HEK293 (cell line): ENCODE measurements at regions not wholly inside any gene's neighbourhood (a gene's known extent, or its start where the extent isn't known, plus 50 kb on each side); places are given as distances from the start of the nearest gene placed in this dataset.

ENCODE experiments used
- CTCF ChIA-PET: fragments of 350-600 bp; formaldehyde crosslinking; extraction: SDS; loops from one replicate; lab custom pipeline; 2021; ENCODE audit warnings: antibody characterized with exemption; lab: Yijun Ruan, JAX
- POLR2A ChIA-PET: fragments of 300-600 bp; formaldehyde crosslinking; extraction: SDS; loops from one replicate; lab custom pipeline; 2020; ENCODE audit warnings: antibody characterized with exemption, inconsistent platforms; lab: Yijun Ruan, JAX
- H3K27ac ChIP-seq: fragments of 200-500 bp; sonication (Bioruptor generic); 2 replicates; pipeline ENCODE4 v1.5.1; 2014; ENCODE audit warnings: low read depth, low read length, control low read depth, inconsistent platforms; ENCODE audit errors: extremely low read depth
- H3K36me3 ChIP-seq, 2 experiments: fragments of 200-500 bp in 1 of 2; sonication (Bioruptor generic) in 1 of 2; 1 replicate in 1 of 2; 2 replicates in 1 of 2; pipeline ENCODE4 v1.5.1; 2014 to 2017; ENCODE audit warnings: inconsistent platforms in 2 of 2, low read length in 2 of 2; ENCODE audit not compliant: control insufficient read depth in 2 of 2, insufficient read depth in 1 of 2
- H3K4me1 ChIP-seq: fragments of 200-500 bp; sonication (Bioruptor generic); 2 replicates; pipeline ENCODE4 v1.5.1; 2014; ENCODE audit warnings: mild to moderate bottlenecking, low read length, inconsistent platforms; ENCODE audit not compliant: control insufficient read depth, insufficient read depth
- H3K4me3 ChIP-seq: 2 replicates; pipeline ENCODE4 v1.5.1; 2011; ENCODE audit warnings: low read depth, mild to moderate bottlenecking, control low read depth, low read length, moderate library complexity
- H3K9me3 ChIP-seq: fragments of 200-500 bp; sonication (Bioruptor generic); 2 replicates; pipeline ENCODE4 v1.5.1; 2014; ENCODE audit warnings: low read depth, low read length, inconsistent platforms; ENCODE audit not compliant: control insufficient read depth, insufficient read depth
- GLIS1 ChIP-seq: fragments of 450-650 bp; formaldehyde crosslinking; IDR thresholded peaks from 2 replicates; pipeline ENCODE4 v1.5.1; 2016; ENCODE audit warnings: missing biosample characterization, missing genetic modification characterization
- PRDM1 ChIP-seq: fragments of 450-650 bp; formaldehyde crosslinking; IDR thresholded peaks from 2 replicates; pipeline ENCODE4; 2016; ENCODE audit warnings: missing biosample characterization, missing genetic modification characterization
- SP2 ChIP-seq: fragments of 450-650 bp; formaldehyde crosslinking; IDR thresholded peaks from 2 replicates; pipeline ENCODE4 v1.5.1; 2016; ENCODE audit warnings: missing biosample characterization, missing genetic modification characterization
- YY2 ChIP-seq: fragments of 450-650 bp; formaldehyde crosslinking; IDR thresholded peaks from 2 replicates; pipeline ENCODE4 v1.5.1; 2016; ENCODE audit warnings: missing biosample characterization, missing genetic modification characterization
- ZBTB1 ChIP-seq: fragments of 450-650 bp; formaldehyde crosslinking; IDR thresholded peaks from 2 replicates; pipeline ENCODE4 v1.5.1; 2016; ENCODE audit warnings: missing biosample characterization, missing genetic modification characterization
- ZBTB48 ChIP-seq: fragments of 450-650 bp; formaldehyde crosslinking; IDR thresholded peaks from 2 replicates; pipeline ENCODE4 v1.5.1; 2016; ENCODE audit warnings: missing biosample characterization, missing genetic modification characterization
- ZFP69B ChIP-seq: fragments of 450-650 bp; formaldehyde crosslinking; IDR thresholded peaks from 2 replicates; pipeline ENCODE4 v1.5.1; 2016; ENCODE audit warnings: missing biosample characterization, missing genetic modification characterization
- ZNF121 ChIP-seq: fragments of 450-650 bp; formaldehyde crosslinking; IDR thresholded peaks from 2 replicates; pipeline ENCODE4 v1.5.1; 2016; ENCODE audit warnings: missing biosample characterization, missing genetic modification characterization
- ZNF157 ChIP-seq: fragments of 450-650 bp; formaldehyde crosslinking; IDR thresholded peaks from 2 replicates; pipeline ENCODE4 v1.5.1; 2016; ENCODE audit warnings: missing biosample characterization, missing genetic modification characterization
- ZNF239 ChIP-seq: fragments of 450-650 bp; formaldehyde crosslinking; IDR thresholded peaks from 2 replicates; pipeline ENCODE4 v1.5.1; 2016; ENCODE audit warnings: missing biosample characterization, missing genetic modification characterization
- ZNF341 ChIP-seq: fragments of 450-650 bp; formaldehyde crosslinking; IDR thresholded peaks from 2 replicates; pipeline ENCODE4; 2016; ENCODE audit warnings: low read depth, missing biosample characterization, missing genetic modification characterization
- ZNF561 ChIP-seq: fragments of 450-650 bp; IDR thresholded peaks from 2 replicates; pipeline ENCODE4 v1.5.1; 2018; ENCODE audit warnings: missing biosample characterization, missing genetic modification characterization, borderline replicate concordance
- ZNF585B ChIP-seq: fragments of 450-650 bp; formaldehyde crosslinking; IDR thresholded peaks from 2 replicates; pipeline ENCODE4 v1.5.1; 2016; ENCODE audit warnings: missing biosample characterization, missing genetic modification characterization
- ZNF610 ChIP-seq: fragments of 450-650 bp; formaldehyde crosslinking; IDR thresholded peaks from 2 replicates; pipeline ENCODE4 v1.5.1; 2016; ENCODE audit warnings: missing biosample characterization, missing genetic modification characterization, borderline replicate concordance
- ZNF626 ChIP-seq: fragments of 450-650 bp; sonication (Bioruptor Pico); formaldehyde crosslinking; IDR thresholded peaks from 2 replicates; pipeline ENCODE4 v1.5.1; 2018; ENCODE audit warnings: missing biosample characterization, missing genetic modification characterization, inconsistent platforms
- ZNF629 ChIP-seq: fragments of 450-650 bp; formaldehyde crosslinking; IDR thresholded peaks from 2 replicates; pipeline ENCODE4 v1.5.1; 2017; ENCODE audit warnings: missing biosample characterization, missing genetic modification characterization
- ZNF654 ChIP-seq: fragments of 450-650 bp; formaldehyde crosslinking; IDR thresholded peaks from 2 replicates; pipeline ENCODE4 v1.5.1; 2016; ENCODE audit warnings: low read depth, missing biosample characterization, missing genetic modification characterization
- ZSCAN23 ChIP-seq: fragments of 450-650 bp; formaldehyde crosslinking; IDR thresholded peaks from 2 replicates; pipeline ENCODE4 v1.5.1; 2016; ENCODE audit warnings: missing biosample characterization, missing genetic modification characterization
- TF ChIP-seq, protein P1 (sequence below): fragments of 450-650 bp; formaldehyde crosslinking; IDR thresholded peaks from 2 replicates; pipeline ENCODE4 v1.5.1; 2016; ENCODE audit warnings: missing biosample characterization, missing genetic modification characterization
- TF ChIP-seq, protein P2 (sequence below): fragments of 450-650 bp; formaldehyde crosslinking; IDR thresholded peaks from 2 replicates; pipeline ENCODE4 v1.5.1; 2016; ENCODE audit warnings: missing biosample characterization, missing genetic modification characterization
- TF ChIP-seq, protein P3 (sequence below): fragments of 450-650 bp; formaldehyde crosslinking; IDR thresholded peaks from 2 replicates; pipeline ENCODE4; 2016; ENCODE audit warnings: missing biosample characterization, missing genetic modification characterization

DNA sequence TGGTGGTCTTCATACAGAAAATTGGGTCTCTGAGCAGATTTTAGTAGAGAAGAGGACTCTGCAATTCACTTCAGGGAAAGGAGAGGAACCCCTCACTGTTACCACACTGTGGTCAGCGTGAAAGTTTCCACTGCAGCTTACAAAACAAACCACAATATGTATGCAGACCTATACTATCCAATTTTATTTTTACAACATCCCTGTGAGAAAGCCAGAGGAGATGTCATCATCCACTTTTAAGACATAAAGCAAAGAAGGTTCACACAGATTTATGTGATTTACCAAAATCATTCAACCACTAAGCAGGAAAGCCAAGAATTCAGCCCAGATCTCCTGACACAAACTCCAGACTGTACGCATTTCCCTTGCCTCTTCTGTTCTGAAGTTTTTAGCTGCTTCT lies 442.4 kb downstream of the FRK start:
- Histone ChIP-seq H3K4me3 (no peak overlapping the region), H3K36me3 (no peaks in the 10 kb centered on the region), H3K4me1 (no peaks in the 10 kb centered on the region), H3K9me3 (no peaks in the 10 kb centered on the region), H3K27ac (no peak overlapping the region)
- ChIA-PET CTCF (no interaction called here), POLR2A (no interaction called here)
- TF ChIP-seq ZNF157 (tag by site-specific recombination) (no peak), ZSCAN23 (tag by site-specific recombination) (no peak), ZNF561 (tag by site-specific recombination) (no peak), ZFP69B (no peak), SP2 (tag by site-specific recombination) (no peak), GLIS1 (tag by site-specific recombination) (no peak), ZBTB48 (tag by site-specific recombination) (no peak), ZNF585B (tag by site-specific recombination) (no peak), ZNF654 (tag by site-specific recombination) (no peak), ZNF121 (no peak), ZNF239 (tag by site-specific recombination) (no peak)
- TF ChIP-seq, protein P1, sequence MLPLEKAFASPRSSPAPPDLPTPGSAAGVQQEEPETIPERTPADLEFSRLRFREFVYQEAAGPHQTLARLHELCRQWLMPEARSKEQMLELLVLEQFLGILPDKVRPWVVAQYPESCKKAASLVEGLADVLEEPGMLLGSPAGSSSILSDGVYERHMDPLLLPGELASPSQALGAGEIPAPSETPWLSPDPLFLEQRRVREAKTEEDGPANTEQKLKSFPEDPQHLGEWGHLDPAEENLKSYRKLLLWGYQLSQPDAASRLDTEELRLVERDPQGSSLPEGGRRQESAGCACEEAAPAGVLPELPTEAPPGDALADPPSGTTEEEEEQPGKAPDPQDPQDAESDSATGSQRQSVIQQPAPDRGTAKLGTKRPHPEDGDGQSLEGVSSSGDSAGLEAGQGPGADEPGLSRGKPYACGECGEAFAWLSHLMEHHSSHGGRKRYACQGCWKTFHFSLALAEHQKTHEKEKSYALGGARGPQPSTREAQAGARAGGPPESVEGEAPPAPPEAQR (tag by site-specific recombination) = no peak
- TF ChIP-seq, protein P2, sequence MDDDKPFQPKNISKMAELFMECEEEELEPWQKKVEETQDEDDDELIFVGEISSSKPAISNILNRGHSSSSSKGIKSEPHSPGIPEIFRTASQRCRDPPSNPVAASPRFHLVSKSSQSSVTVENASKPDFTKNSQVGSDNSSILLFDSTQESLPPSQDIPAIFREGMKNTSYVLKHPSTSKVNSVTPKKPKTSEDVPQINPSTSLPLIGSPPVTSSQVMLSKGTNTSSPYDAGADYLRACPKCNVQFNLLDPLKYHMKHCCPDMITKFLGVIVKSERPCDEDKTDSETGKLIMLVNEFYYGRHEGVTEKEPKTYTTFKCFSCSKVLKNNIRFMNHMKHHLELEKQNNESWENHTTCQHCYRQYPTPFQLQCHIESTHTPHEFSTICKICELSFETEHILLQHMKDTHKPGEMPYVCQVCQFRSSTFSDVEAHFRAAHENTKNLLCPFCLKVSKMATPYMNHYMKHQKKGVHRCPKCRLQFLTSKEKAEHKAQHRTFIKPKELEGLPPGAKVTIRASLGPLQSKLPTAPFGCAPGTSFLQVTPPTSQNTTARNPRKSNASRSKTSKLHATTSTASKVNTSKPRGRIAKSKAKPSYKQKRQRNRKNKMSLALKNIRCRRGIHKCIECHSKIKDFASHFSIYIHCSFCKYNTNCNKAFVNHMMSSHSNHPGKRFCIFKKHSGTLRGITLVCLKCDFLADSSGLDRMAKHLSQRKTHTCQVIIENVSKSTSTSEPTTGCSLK (tag by site-specific recombination) = no peak

DNA sequence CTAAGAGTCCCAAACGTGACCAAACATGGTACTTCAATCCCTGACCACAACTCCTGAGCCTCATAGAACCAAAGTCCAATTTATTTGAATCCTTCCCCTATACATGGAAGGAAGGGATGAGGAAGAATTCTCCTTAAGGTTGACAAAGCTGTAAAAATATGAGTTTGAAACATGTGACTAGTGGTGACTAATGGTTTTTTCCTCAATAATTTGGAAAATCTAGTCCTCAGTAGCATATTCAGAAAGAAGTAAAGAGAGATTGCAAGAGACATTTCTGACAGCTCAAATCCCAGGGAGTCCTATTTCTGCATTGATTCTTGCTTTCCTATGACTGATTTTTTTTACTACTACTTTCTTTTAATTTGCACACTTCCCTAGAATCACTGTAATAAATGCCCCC lies 443.7 kb downstream of the FRK start:
- POLR2A ChIA-PET = no interaction called here
- TF ChIP-seq PRDM1 (tag by site-specific recombination) (no peak), ZBTB1 (tag by site-specific recombination) (no peak), ZNF610 (tag by site-specific recombination) (no peak), ZFP69B (no peak), ZNF341 (tag by site-specific recombination) (no peak), ZNF626 (tag by site-specific recombination) (no peak), YY2 (tag by site-specific recombination) (no peak), ZNF629 (tag by site-specific recombination) (no peak)
- TF ChIP-seq, protein P3, sequence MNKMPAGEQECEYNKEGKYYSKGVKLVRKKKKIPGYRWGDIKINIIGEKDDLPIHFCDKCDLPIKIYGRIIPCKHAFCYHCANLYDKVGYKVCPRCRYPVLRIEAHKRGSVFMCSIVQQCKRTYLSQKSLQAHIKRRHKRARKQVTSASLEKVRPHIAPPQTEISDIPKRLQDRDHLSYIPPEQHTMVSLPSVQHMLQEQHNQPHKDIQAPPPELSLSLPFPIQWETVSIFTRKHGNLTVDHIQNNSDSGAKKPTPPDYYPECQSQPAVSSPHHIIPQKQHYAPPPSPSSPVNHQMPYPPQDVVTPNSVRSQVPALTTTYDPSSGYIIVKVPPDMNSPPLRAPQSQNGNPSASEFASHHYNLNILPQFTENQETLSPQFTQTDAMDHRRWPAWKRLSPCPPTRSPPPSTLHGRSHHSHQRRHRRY (tag by site-specific recombination) = no peak
- CTCF ChIA-PET = no interaction called here
- H3K9me3 ChIP-seq = no peaks in the 10 kb centered on the region
- H3K4me1 ChIP-seq = no peaks in the 10 kb centered on the region
- no peak overlapping the region for H3K27ac ChIP-seq
- no peaks in the 10 kb centered on the region for H3K36me3 ChIP-seq
- H3K4me3 ChIP-seq = no peak overlapping the region
